ENCODE measurements at regions not wholly inside any gene's neighbourhood (a gene's known extent, or its start where the extent isn't known, plus 50 kb on each side); places are given as distances from the start of the nearest gene placed in this dataset.

GRCh38 chr18:78423811-78424210 is 555.8 kb upstream of the SALL3 start:
- Histone ChIP-seq H3K9me3 (ENCODE audit: control insufficient read depth in 2 of 2, insufficient read depth in 1 of 2, low read length in 1 of 2) (no peaks in the 10 kb centered on the region), H3K27ac (ENCODE audit: low read depth in 1 of 2, low read length in 1 of 2) (no peak overlapping the region), H3K27me3 (ENCODE audit: control insufficient read depth in 2 of 2, insufficient read depth in 1 of 2, low read length in 1 of 2) (no peaks in the 10 kb centered on the region), H3K4me1 (ENCODE audit: control insufficient read depth in 2 of 2, insufficient read depth in 2 of 2, low read length in 2 of 2) (no peaks in the 10 kb centered on the region), H3K4me3 (ENCODE audit: low read length in 2 of 2) (no peak overlapping the region), H3K36me3 (ENCODE audit: control insufficient read depth in 2 of 2, insufficient read depth in 2 of 2, low read length in 1 of 2) (no peaks in the 10 kb centered on the region)
- no peak for DNase-seq (ENCODE audit: low read depth in 6 of 9, low spot score in 9 of 9)
- WGBS = 95% methylated on average over 12 of the region's 12 CpGs

DNA sequence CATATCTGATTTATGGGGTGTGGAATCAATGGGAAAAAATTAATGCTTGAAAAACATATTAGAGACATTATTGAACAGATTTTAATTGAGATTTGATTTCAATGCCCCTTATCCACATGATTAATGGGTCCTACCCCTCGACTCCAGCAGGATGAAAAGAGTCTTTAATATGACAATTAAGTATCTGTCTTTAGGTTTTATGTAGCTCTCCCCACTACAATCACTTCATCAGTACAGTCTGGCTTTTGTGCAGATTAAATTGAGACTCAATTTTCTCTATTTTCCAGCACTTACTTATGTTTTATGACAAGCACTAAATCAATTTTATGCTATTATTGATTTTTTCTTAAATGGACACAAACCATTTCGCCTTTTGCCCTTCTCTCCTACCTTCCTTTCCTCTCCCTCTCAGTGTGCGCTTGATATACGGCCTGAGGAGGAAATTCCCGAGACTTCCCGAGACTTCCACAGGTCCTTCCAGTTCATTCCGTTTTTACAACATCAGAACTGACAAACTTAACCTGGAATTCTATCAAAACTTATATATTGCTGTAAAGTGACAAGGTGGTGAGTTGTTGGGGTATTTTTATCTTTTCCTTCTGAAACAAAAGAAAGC is 555.1 kb upstream of the SALL3 start:
- 87% methylated on average over 7 of the region's 7 CpGs for whole genome bisulfite sequencing
- H3K4me1 ChIP-seq (ENCODE audit: control insufficient read depth in 2 of 2, insufficient read depth in 2 of 2, low read length in 2 of 2) = no peaks in the 10 kb centered on the region
- no peaks in the 10 kb centered on the region for H3K27me3 ChIP-seq (ENCODE audit: control insufficient read depth in 2 of 2, insufficient read depth in 1 of 2, low read length in 1 of 2)
- no peaks in the 10 kb centered on the region for H3K9me3 ChIP-seq (ENCODE audit: control insufficient read depth in 2 of 2, insufficient read depth in 1 of 2, low read length in 1 of 2)
- H3K27ac ChIP-seq (ENCODE audit: low read depth in 1 of 2, low read length in 1 of 2) = no peak overlapping the region
- DNase-seq (ENCODE audit: low read depth in 6 of 9, low spot score in 9 of 9) = no peak
- no peak overlapping the region for H3K4me3 ChIP-seq (ENCODE audit: low read length in 2 of 2)
- H3K36me3 ChIP-seq (ENCODE audit: control insufficient read depth in 2 of 2, insufficient read depth in 2 of 2, low read length in 1 of 2) = no peaks in the 10 kb centered on the region

- no peak for DNase-seq (ENCODE audit: low read depth in 6 of 9, low spot score in 9 of 9)
- Histone ChIP-seq H3K36me3 (ENCODE audit: control insufficient read depth in 2 of 2, insufficient read depth in 2 of 2, low read length in 1 of 2) (no peaks in the 10 kb centered on the region), H3K4me3 (ENCODE audit: low read length in 2 of 2) (no peak overlapping the region), H3K9me3 (ENCODE audit: control insufficient read depth in 2 of 2, insufficient read depth in 1 of 2, low read length in 1 of 2) (no peaks in the 10 kb centered on the region), H3K4me1 (ENCODE audit: control insufficient read depth in 2 of 2, insufficient read depth in 2 of 2, low read length in 2 of 2) (no peaks in the 10 kb centered on the region), H3K27me3 (ENCODE audit: control insufficient read depth in 2 of 2, insufficient read depth in 1 of 2, low read length in 1 of 2) (no peaks in the 10 kb centered on the region), H3K27ac (ENCODE audit: low read depth in 1 of 2, low read length in 1 of 2) (no peak overlapping the region)
- WGBS = 90% methylated on average over 2 of the region's 2 CpGs
Measured at GRCh38 chr18:78425019-78425412, 554.6 kb upstream of the SALL3 start.

DNA sequence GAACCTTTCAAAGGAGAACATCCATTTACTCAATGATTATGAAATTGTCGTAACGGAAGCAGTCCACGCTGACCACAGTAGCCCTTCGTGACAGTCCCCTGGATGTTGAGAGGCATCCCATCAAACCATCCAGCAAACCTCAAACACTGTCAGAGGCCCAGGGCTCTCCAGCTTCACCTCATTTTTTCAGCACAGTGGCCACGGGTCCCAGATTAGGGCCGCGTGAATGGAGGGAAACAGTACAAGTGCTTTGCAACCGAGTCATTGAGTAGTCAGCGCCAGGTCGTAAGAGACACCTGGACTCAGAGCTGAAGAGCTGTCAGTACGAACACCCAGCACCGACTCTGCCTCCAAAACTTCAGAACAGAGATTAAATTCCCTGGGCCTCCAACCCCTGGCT is 552.5 kb upstream of the SALL3 start:
- Histone ChIP-seq H3K9me3 (ENCODE audit: control insufficient read depth in 2 of 2, insufficient read depth in 1 of 2, low read length in 1 of 2) (peaks cover 0 to under 1% of the 10 kb centered on the region in 2 donors), H3K27me3 (ENCODE audit: control insufficient read depth in 2 of 2, insufficient read depth in 1 of 2, low read length in 1 of 2) (no peaks in the 10 kb centered on the region), H3K27ac (ENCODE audit: low read depth in 1 of 2, low read length in 1 of 2) (no peak overlapping the region), H3K4me3 (ENCODE audit: low read length in 2 of 2) (no peak overlapping the region), H3K36me3 (ENCODE audit: control insufficient read depth in 2 of 2, insufficient read depth in 2 of 2, low read length in 1 of 2) (no peaks in the 10 kb centered on the region), H3K4me1 (ENCODE audit: control insufficient read depth in 2 of 2, insufficient read depth in 2 of 2, low read length in 2 of 2) (no peaks in the 10 kb centered on the region)
- WGBS = 97% methylated on average over 12 of the region's 12 CpGs
- no peak for DNase-seq (ENCODE audit: low read depth in 6 of 9, low spot score in 9 of 9)

DNA sequence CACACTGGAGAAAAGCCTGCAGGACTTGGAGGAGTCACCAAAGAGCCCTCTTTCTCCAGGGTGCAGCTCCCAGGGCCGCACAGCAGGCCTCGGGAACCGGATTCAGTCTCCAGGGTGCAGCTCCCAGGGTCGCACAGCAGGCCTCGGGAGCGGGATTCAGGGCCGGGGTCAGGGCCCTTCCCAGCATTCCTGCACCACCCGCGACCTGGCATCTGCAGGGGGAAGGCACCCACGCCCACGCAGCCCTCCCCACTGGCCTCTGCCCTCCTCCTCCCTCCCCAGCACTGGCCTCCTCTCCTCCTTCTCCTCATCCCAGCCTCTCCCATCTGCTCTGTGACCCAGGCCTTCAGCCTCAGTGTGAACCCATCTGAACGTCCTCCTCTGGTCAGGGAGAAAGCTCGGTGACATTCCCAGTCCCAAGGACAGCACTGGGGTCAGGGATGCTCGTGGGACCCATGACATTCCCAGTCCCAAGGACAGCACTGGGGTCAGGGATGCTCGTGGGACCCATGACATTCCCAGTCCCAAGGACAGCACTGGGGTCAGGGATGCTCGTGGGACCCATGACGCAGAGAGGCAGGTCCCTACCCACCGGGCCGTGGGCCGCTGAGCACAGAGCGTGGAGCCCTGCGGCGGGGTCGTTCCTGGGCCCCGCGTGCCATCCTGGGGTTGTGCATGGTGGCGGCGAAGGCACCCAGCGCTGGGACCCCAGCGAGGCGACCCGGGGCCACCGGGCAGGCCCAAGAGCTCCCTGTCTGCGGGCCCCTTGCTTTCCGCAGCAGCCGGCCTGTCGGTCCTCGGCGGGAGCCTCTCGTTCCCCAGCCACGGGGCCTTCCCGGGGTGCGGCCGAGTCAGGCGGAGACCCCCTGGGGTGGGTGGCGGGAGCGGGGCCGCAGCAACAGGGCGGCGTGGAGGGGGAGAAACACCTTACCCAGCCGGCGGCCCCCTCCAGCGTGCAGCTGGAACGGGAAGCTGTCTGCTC is 550.2 kb upstream of the SALL3 start:
- DNase-seq (ENCODE audit: low read depth in 6 of 9, low spot score in 9 of 9) = no peak
- Histone ChIP-seq H3K4me3 (ENCODE audit: low read length in 2 of 2) (no peak overlapping the region), H3K4me1 (ENCODE audit: control insufficient read depth in 2 of 2, insufficient read depth in 2 of 2, low read length in 2 of 2) (no peaks in the 10 kb centered on the region), H3K36me3 (ENCODE audit: control insufficient read depth in 2 of 2, insufficient read depth in 2 of 2, low read length in 1 of 2) (no peaks in the 10 kb centered on the region), H3K27ac (ENCODE audit: low read depth in 1 of 2, low read length in 1 of 2) (no peak overlapping the region), H3K9me3 (ENCODE audit: control insufficient read depth in 2 of 2, insufficient read depth in 1 of 2, low read length in 1 of 2) (peaks cover 0 to 5% of the 10 kb centered on the region in 2 donors), H3K27me3 (ENCODE audit: control insufficient read depth in 2 of 2, insufficient read depth in 1 of 2, low read length in 1 of 2) (no peaks in the 10 kb centered on the region)
- 95% methylated on average over 54 of the region's 54 CpGs for WGBS

DNA sequence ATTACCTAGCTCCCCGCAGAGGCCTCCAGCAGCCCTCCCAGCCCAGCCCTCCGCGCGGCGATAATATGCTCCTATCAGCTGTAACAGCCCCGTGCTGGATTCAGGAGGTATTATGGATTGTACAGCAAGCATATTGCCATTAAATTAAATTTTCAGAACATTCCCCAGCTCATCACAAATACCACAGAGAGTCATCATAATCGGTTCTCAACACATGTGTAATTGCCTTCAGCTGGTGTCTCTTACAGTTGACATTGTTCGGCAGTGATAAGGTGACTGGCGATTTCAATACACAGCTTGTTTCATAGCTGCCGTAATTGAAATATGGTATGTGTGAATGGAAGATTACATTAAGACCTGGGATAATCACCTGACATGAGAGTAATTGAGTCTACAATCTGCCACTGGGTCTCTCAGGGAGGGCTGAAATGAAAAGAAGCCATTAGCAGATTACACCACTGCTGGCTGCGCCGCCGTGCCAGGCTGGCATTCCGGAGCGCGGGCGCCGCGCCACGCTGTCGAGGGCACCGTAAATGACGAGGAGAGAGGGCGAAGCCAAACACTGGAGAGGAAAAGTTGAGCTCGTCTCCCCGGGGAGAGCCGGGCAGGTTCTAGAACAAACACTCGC is 549.4 kb upstream of the SALL3 start:
- no peak overlapping the region for H3K4me3 ChIP-seq (ENCODE audit: low read length in 2 of 2)
- H3K36me3 ChIP-seq (ENCODE audit: control insufficient read depth in 2 of 2, insufficient read depth in 2 of 2, low read length in 1 of 2) = no peaks in the 10 kb centered on the region
- WGBS = 96% methylated on average over 28 of the region's 28 CpGs
- no peaks in the 10 kb centered on the region for H3K27me3 ChIP-seq (ENCODE audit: control insufficient read depth in 2 of 2, insufficient read depth in 1 of 2, low read length in 1 of 2)
- H3K27ac ChIP-seq (ENCODE audit: low read depth in 1 of 2, low read length in 1 of 2) = no peak overlapping the region
- H3K9me3 ChIP-seq (ENCODE audit: control insufficient read depth in 2 of 2, insufficient read depth in 1 of 2, low read length in 1 of 2) = peaks cover 0 to 5% of the 10 kb centered on the region in 2 donors
- no peaks in the 10 kb centered on the region for H3K4me1 ChIP-seq (ENCODE audit: control insufficient read depth in 2 of 2, insufficient read depth in 2 of 2, low read length in 2 of 2)
- no peak for DNase-seq (ENCODE audit: low read depth in 6 of 9, low spot score in 9 of 9)

DNA sequence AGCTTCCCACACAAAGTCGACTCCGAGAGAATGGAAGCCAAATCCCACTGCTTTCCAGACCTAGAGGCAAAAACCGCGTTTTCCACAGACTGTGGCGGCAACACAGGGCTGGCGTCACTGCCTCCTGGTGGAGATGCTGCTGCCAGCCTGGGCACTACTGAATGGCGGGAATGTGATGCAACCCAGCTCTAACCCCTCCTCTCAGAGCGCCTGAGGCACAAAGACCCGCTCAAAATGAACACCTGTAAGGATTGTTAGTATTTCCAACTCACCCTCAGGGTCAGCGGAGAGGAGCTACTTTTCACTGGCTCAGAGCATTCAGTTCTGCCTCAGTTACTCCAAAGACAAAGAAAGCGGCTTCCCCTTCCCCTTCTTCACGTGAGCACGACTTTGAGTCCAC is 548.0 kb upstream of the SALL3 start:
- Histone ChIP-seq H3K27me3 (ENCODE audit: control insufficient read depth in 2 of 2, insufficient read depth in 1 of 2, low read length in 1 of 2) (no peaks in the 10 kb centered on the region), H3K27ac (ENCODE audit: low read depth in 1 of 2, low read length in 1 of 2) (no peak overlapping the region), H3K9me3 (ENCODE audit: control insufficient read depth in 2 of 2, insufficient read depth in 1 of 2, low read length in 1 of 2) (peaks cover 2 to 5% of the 10 kb centered on the region in 2 donors), H3K4me3 (ENCODE audit: low read length in 2 of 2) (no peak overlapping the region), H3K4me1 (ENCODE audit: control insufficient read depth in 2 of 2, insufficient read depth in 2 of 2, low read length in 2 of 2) (no peaks in the 10 kb centered on the region), H3K36me3 (ENCODE audit: control insufficient read depth in 2 of 2, insufficient read depth in 2 of 2, low read length in 1 of 2) (no peaks in the 10 kb centered on the region)
- 92% methylated on average over 13 of the region's 13 CpGs for WGBS
- DNase-seq (ENCODE audit: low read depth in 6 of 9, low spot score in 9 of 9) = no peak

GRCh38 chr18:78433562-78433961 is 546.1 kb upstream of the SALL3 start:
- Histone ChIP-seq H3K27ac (ENCODE audit: low read depth in 1 of 2, low read length in 1 of 2) (no peak overlapping the region), H3K27me3 (ENCODE audit: control insufficient read depth in 2 of 2, insufficient read depth in 1 of 2, low read length in 1 of 2) (no peaks in the 10 kb centered on the region), H3K4me3 (ENCODE audit: low read length in 2 of 2) (no peak overlapping the region), H3K9me3 (ENCODE audit: control insufficient read depth in 2 of 2, insufficient read depth in 1 of 2, low read length in 1 of 2) (peaks cover 2 to 5% of the 10 kb centered on the region in 2 donors), H3K4me1 (ENCODE audit: control insufficient read depth in 2 of 2, insufficient read depth in 2 of 2, low read length in 2 of 2) (no peaks in the 10 kb centered on the region), H3K36me3 (ENCODE audit: control insufficient read depth in 2 of 2, insufficient read depth in 2 of 2, low read length in 1 of 2) (no peaks in the 10 kb centered on the region)
- DNase-seq (ENCODE audit: low read depth in 6 of 9, low spot score in 9 of 9) = no peak
- 92% methylated on average over 9 of the region's 9 CpGs for WGBS

GRCh38 chr18:78436110-78436509 is 543.5 kb upstream of the SALL3 start:
- H3K9me3 ChIP-seq (ENCODE audit: control insufficient read depth in 2 of 2, insufficient read depth in 1 of 2, low read length in 1 of 2) = peaks cover 2 to 5% of the 10 kb centered on the region in 2 donors
- no peaks in the 10 kb centered on the region for H3K27me3 ChIP-seq (ENCODE audit: control insufficient read depth in 2 of 2, insufficient read depth in 1 of 2, low read length in 1 of 2)
- WGBS = 89% methylated on average over 8 of the region's 8 CpGs
- H3K36me3 ChIP-seq (ENCODE audit: control insufficient read depth in 2 of 2, insufficient read depth in 2 of 2, low read length in 1 of 2) = no peaks in the 10 kb centered on the region
- H3K27ac ChIP-seq (ENCODE audit: low read depth in 1 of 2, low read length in 1 of 2) = no peak overlapping the region
- no peak overlapping the region for H3K4me3 ChIP-seq (ENCODE audit: low read length in 2 of 2)
- no peak for DNase-seq (ENCODE audit: low read depth in 6 of 9, low spot score in 9 of 9)
- H3K4me1 ChIP-seq (ENCODE audit: control insufficient read depth in 2 of 2, insufficient read depth in 2 of 2, low read length in 2 of 2) = no peaks in the 10 kb centered on the region

Measured in thymus (tissue), 11 donors.